SK-N-SH (cell line): ENCODE measurements at regions not wholly inside any gene's neighbourhood (a gene's known extent, or its start where the extent isn't known, plus 50 kb on each side); places are given as distances from the start of the nearest gene placed in this dataset.

Experiments
- CTCF ChIA-PET: fragments of 300-600, 350-600 bp; formaldehyde crosslinking; extraction: SDS; loops from one replicate; lab custom pipeline; 2021; lab: Yijun Ruan, JAX
- POLR2A ChIA-PET: fragments of 350-600 bp; sonication (Branson Sonifier 250); formaldehyde crosslinking; extraction: SDS; loops from one replicate; lab custom pipeline; 2020; ENCODE audit warnings: antibody characterized with exemption, inconsistent platforms; lab: Yijun Ruan, JAX
- DNase-seq: peaks from one replicate; pipeline ENCODE4 v3.0.0; 2012
- H2AFZ ChIP-seq: fragments of 200-600 bp; sonication (generic); 2 replicates; pipeline ENCODE4 v1.8.1; 2016; ENCODE audit warnings: antibody characterized with exemption, mild to moderate bottlenecking, low read depth
- H3F3A ChIP-seq: fragments of 200-600 bp; sonication (generic); replicated peaks from 2 replicates; pipeline ENCODE3; 2016; ENCODE audit warnings: antibody characterized with exemption, mild to moderate bottlenecking; ENCODE audit not compliant: insufficient read depth
- H3K27ac ChIP-seq, 2 experiments: fragments of 200-500 bp in 1 of 2; fragments of 200-600 bp in 1 of 2; sonication (Bioruptor generic) in 1 of 2; sonication (generic), shearing (Covaris generic) in 1 of 2; 2 replicates each; pipeline versions ENCODE4 v1.5.1 to v1.6.1; 2014 to 2016; ENCODE audit warnings: low read depth in 2 of 2, inconsistent platforms in 1 of 2, low read length in 1 of 2, mild to moderate bottlenecking in 1 of 2, mixed read lengths in 1 of 2
- H3K27me3 ChIP-seq: fragments of 200-600 bp; sonication (generic), shearing (Covaris generic); 2 replicates; pipeline ENCODE4 v1.6.1; 2016; ENCODE audit warnings: mixed run types; ENCODE audit not compliant: insufficient read depth
- H3K36me3 ChIP-seq, 2 experiments: fragments of 200-500 bp in 1 of 2; fragments of 200-600 bp in 1 of 2; sonication (Bioruptor generic) in 1 of 2; sonication (generic) in 1 of 2; replicated peaks in 1 of 2; 2 replicates each; pipeline versions ENCODE3 to v1.5.1; 2014 to 2016; ENCODE audit warnings: low read length in 1 of 2, mild to moderate bottlenecking in 1 of 2; ENCODE audit not compliant: insufficient read depth in 2 of 2, control insufficient read depth in 1 of 2
- H3K4me1 ChIP-seq, 2 experiments: fragments of 200-500 bp in 1 of 2; fragments of 200-600 bp in 1 of 2; sonication (Bioruptor generic) in 1 of 2; sonication (generic), shearing (Covaris generic) in 1 of 2; 2 replicates each; pipeline versions ENCODE4 v1.5.1 to v1.6.1; 2014 to 2016; ENCODE audit warnings: low read depth in 1 of 2, low read length in 1 of 2, mixed run types in 1 of 2; ENCODE audit not compliant: insufficient read depth in 2 of 2, control insufficient read depth in 1 of 2
- H3K4me2 ChIP-seq: fragments of 200-600 bp; sonication (generic), shearing (Covaris generic); 2 replicates; pipeline ENCODE4 v1.6.1; 2017; ENCODE audit warnings: mixed run types
- H3K4me3 ChIP-seq, 2 experiments: fragments of 200-500 bp in 1 of 2; fragments of 200-600 bp in 1 of 2; sonication (Bioruptor generic) in 1 of 2; sonication (generic), shearing (Covaris generic) in 1 of 2; 2 replicates each; pipeline versions ENCODE4 v1.5.1 to v1.8.1; 2014 to 2016; ENCODE audit warnings: low read depth in 2 of 2, inconsistent platforms in 1 of 2, low read length in 1 of 2, mild to moderate bottlenecking in 1 of 2, mixed read lengths in 1 of 2, moderate library complexity in 1 of 2
- H3K79me2 ChIP-seq: fragments of 200-600 bp; sonication (generic); 2 replicates; pipeline ENCODE4 v1.8.1; 2017; ENCODE audit warnings: mild to moderate bottlenecking; ENCODE audit not compliant: insufficient read depth
- H3K9ac ChIP-seq: fragments of 200-600 bp; sonication (generic); 2 replicates; pipeline ENCODE4 v1.6.1; 2017; ENCODE audit warnings: mixed run types
- H3K9me2 ChIP-seq: fragments of 200-600 bp; sonication (generic); 2 replicates; pipeline ENCODE4 v1.6.1; 2017; ENCODE audit warnings: mixed run types
- H3K9me3 ChIP-seq: fragments of 200-600 bp; sonication (generic); 2 replicates; pipeline ENCODE4 v1.6.1; 2017; ENCODE audit warnings: mixed run types, mild to moderate bottlenecking, moderate library complexity
- H4K20me1 ChIP-seq: fragments of 200-600 bp; sonication (generic); 2 replicates; pipeline ENCODE4 v1.6.1; 2017; ENCODE audit warnings: mild to moderate bottlenecking, mixed run types; ENCODE audit not compliant: insufficient read depth
- EP300 ChIP-seq, 2 experiments: IDR thresholded peaks; 2 replicates each; pipeline versions ENCODE4 v1.4.0 to v1.6.1; 2012; ENCODE audit warnings: borderline replicate concordance in 1 of 2, low read depth in 1 of 2, low read length in 1 of 2
- EZH2phosphoT487 ChIP-seq: fragments of 200-600 bp; sonication (generic); IDR thresholded peaks from 2 replicates; pipeline ENCODE4 v1.6.1; 2017; ENCODE audit warnings: low read depth, mixed run types, mild to moderate bottlenecking, antibody characterized with exemption, moderate library complexity, borderline replicate concordance
- FOSL2 ChIP-seq: IDR thresholded peaks from 2 replicates; pipeline ENCODE4 v1.4.0; 2012; ENCODE audit warnings: low read depth, mild to moderate bottlenecking, moderate library complexity, borderline replicate concordance
- FOXM1 ChIP-seq: IDR thresholded peaks from 2 replicates; pipeline ENCODE4 v1.4.0; 2012; ENCODE audit warnings: low read depth, mild to moderate bottlenecking
- GATA2 ChIP-seq: sonication (generic); formaldehyde crosslinking; IDR thresholded peaks from 2 replicates; pipeline ENCODE4 v1.5.0; 2020; ENCODE audit warnings: mild to moderate bottlenecking, missing genetic modification reagents
- NFIC ChIP-seq: IDR thresholded peaks from 2 replicates; pipeline ENCODE4 v1.4.0; 2012; ENCODE audit warnings: borderline replicate concordance
- POLR2AphosphoS5 ChIP-seq: IDR thresholded peaks from 2 replicates; pipeline ENCODE4 v1.6.1; 2012; ENCODE audit warnings: low read depth, low read length
- WGBS: methylation state at CpG from one replicate; pipeline ENCODE4 v1.1.6; 2017; ENCODE audit warnings: low lambda C conversion rate; 5-methylcytosine and 5-hydroxymethylcytosine counted together
- TF ChIP-seq, protein P1 (sequence below): IDR thresholded peaks from 2 replicates; pipeline ENCODE4 v1.4.0; 2012; ENCODE audit warnings: low read depth, borderline replicate concordance
- TF ChIP-seq, protein P2 (sequence below): IDR thresholded peaks from 2 replicates; pipeline ENCODE4 v1.6.1; 2012; ENCODE audit warnings: mild to moderate bottlenecking, low read depth, low read length, moderate library complexity
- TF ChIP-seq, protein P3 (sequence below): IDR thresholded peaks from 2 replicates; pipeline ENCODE4; 2012
- TF ChIP-seq, protein P4 (sequence below): IDR thresholded peaks from 2 replicates; pipeline ENCODE4 v1.4.0; 2012; ENCODE audit warnings: low read depth

DNA sequence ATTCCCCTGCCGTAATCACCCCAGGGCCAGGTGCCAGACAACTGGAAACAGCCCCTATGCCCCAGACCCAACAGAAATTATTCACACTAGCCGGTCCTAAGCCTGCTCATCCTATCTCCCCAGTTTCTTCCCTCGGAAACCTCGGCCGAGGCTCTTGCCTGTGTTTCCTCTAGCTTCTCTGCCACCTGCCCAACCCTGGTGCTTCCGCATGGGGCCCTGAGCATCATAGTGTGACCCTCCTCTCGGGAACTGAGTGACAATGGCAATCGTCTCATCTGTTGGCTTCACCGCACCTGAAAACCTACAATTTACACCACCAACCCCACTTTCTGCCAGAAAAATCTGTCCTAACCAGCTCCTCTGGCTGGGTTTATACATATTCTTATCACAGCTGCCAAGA lies 257.3 kb downstream of the SOD2 start:
- Histone ChIP-seq H3K9me2 (no peaks in the 10 kb centered on the region), H3K9me3 (no peaks in the 10 kb centered on the region), H3K79me2 (no peaks in the 10 kb centered on the region), H3K27me3 (peaks cover 5% of the 10 kb centered on the region; the same call in 1 of the 2 replicates)
- no peak for DNase-seq
- POLR2A ChIA-PET, result no interaction called here
- 2% methylated on average over 9 of the region's 9 CpGs for WGBS
- no peak for TF ChIP-seq EZH2phosphoT487
- TF ChIP-seq, protein P1, sequence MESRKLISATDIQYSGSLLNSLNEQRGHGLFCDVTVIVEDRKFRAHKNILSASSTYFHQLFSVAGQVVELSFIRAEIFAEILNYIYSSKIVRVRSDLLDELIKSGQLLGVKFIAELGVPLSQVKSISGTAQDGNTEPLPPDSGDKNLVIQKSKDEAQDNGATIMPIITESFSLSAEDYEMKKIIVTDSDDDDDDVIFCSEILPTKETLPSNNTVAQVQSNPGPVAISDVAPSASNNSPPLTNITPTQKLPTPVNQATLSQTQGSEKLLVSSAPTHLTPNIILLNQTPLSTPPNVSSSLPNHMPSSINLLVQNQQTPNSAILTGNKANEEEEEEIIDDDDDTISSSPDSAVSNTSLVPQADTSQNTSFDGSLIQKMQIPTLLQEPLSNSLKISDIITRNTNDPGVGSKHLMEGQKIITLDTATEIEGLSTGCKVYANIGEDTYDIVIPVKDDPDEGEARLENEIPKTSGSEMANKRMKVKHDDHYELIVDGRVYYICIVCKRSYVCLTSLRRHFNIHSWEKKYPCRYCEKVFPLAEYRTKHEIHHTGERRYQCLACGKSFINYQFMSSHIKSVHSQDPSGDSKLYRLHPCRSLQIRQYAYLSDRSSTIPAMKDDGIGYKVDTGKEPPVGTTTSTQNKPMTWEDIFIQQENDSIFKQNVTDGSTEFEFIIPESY, result no peak
- TF ChIP-seq, protein P2, sequence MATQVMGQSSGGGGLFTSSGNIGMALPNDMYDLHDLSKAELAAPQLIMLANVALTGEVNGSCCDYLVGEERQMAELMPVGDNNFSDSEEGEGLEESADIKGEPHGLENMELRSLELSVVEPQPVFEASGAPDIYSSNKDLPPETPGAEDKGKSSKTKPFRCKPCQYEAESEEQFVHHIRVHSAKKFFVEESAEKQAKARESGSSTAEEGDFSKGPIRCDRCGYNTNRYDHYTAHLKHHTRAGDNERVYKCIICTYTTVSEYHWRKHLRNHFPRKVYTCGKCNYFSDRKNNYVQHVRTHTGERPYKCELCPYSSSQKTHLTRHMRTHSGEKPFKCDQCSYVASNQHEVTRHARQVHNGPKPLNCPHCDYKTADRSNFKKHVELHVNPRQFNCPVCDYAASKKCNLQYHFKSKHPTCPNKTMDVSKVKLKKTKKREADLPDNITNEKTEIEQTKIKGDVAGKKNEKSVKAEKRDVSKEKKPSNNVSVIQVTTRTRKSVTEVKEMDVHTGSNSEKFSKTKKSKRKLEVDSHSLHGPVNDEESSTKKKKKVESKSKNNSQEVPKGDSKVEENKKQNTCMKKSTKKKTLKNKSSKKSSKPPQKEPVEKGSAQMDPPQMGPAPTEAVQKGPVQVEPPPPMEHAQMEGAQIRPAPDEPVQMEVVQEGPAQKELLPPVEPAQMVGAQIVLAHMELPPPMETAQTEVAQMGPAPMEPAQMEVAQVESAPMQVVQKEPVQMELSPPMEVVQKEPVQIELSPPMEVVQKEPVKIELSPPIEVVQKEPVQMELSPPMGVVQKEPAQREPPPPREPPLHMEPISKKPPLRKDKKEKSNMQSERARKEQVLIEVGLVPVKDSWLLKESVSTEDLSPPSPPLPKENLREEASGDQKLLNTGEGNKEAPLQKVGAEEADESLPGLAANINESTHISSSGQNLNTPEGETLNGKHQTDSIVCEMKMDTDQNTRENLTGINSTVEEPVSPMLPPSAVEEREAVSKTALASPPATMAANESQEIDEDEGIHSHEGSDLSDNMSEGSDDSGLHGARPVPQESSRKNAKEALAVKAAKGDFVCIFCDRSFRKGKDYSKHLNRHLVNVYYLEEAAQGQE, result no peak
- TF ChIP-seq, protein P3, sequence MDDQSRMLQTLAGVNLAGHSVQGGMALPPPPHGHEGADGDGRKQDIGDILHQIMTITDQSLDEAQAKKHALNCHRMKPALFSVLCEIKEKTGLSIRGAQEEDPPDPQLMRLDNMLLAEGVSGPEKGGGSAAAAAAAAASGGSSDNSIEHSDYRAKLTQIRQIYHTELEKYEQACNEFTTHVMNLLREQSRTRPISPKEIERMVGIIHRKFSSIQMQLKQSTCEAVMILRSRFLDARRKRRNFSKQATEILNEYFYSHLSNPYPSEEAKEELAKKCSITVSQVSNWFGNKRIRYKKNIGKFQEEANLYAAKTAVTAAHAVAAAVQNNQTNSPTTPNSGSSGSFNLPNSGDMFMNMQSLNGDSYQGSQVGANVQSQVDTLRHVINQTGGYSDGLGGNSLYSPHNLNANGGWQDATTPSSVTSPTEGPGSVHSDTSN, result no peak
- TF ChIP-seq FOSL2, result no peak
- no peak for TF ChIP-seq EP300 (IDR thresholded peaks at IDR 0.05; ENCODE audit: borderline replicate concordance in 1 of 2, low read depth in 1 of 2, low read length in 1 of 2)
- TF ChIP-seq, protein P4, sequence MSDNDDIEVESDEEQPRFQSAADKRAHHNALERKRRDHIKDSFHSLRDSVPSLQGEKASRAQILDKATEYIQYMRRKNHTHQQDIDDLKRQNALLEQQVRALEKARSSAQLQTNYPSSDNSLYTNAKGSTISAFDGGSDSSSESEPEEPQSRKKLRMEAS, result no peak
- no peak for TF ChIP-seq NFIC
- TF ChIP-seq GATA2, result no peak
- TF ChIP-seq FOXM1, result no peak
- TF ChIP-seq POLR2AphosphoS5, result no peak
- TF ChIP-seq, all 33 proteins: peak for 0
- H3K36me3 ChIP-seq, result no peaks in the 10 kb centered on the region
- H3K9ac ChIP-seq, result no peak overlapping the region
- H4K20me1 ChIP-seq, result no peaks in the 10 kb centered on the region
- H3K4me3 ChIP-seq, result no peak overlapping the region
- no peaks in the 10 kb centered on the region for H3K4me1 ChIP-seq
- H3F3A ChIP-seq, result no peaks in the 10 kb centered on the region
- CTCF ChIA-PET, result interaction anchor here (1.5 to 2.2 kb wide), 3 partner anchors 22 to 261 kb away, joined by 4 to 7 read pairs (median 6); no protein-coding TSS in a partner anchor
- H3K27ac ChIP-seq, result no peak overlapping the region
- no peak overlapping the region for H2AFZ ChIP-seq
- no peak overlapping the region for H3K4me2 ChIP-seq
